ENCODE measurements at regions not wholly inside any gene's neighbourhood (a gene's known extent, or its start where the extent isn't known, plus 50 kb on each side); places are given as distances from the start of the nearest gene placed in this dataset.

GRCh38 chr16:60150907-60151306 is 1416.8 kb upstream of the GOT2 start:
- no peak for TF ChIP-seq CTCF (IDR thresholded peaks at IDR 0.05)
- TF ChIP-seq POLR2A (IDR thresholded peaks at IDR 0.05) = no peak
- TF ChIP-seq POLR2AphosphoS5 (IDR thresholded peaks at IDR 0.05) = no peak
- TF ChIP-seq EP300 (IDR thresholded peaks at IDR 0.05) = no peak

All from stomach (tissue), 4 donors.